ENCODE measurements at regions not wholly inside any gene's neighbourhood (a gene's known extent, or its start where the extent isn't known, plus 50 kb on each side); places are given as distances from the start of the nearest gene placed in this dataset.

GRCh38 chr13:86161257-86161656 is 362.0 kb upstream of the SLITRK6 start:
- TF ChIP-seq CTCF (IDR thresholded peaks at IDR 0.05; ENCODE audit: low read depth, low read length) (no peak), MAX (IDR thresholded peaks at IDR 0.05; ENCODE audit: low read depth, low read length) (no peak), POLR2A (IDR thresholded peaks at IDR 0.05; ENCODE audit: extremely low read depth, insufficient read length) (no peak)

Data from NB4 (cell line).